ENCODE measurements at regions not wholly inside any gene's neighbourhood (a gene's known extent, or its start where the extent isn't known, plus 50 kb on each side); places are given as distances from the start of the nearest gene placed in this dataset.
A peak's percentile ranks its signal among the peaks of the same experiment; 100 is the strongest.

DNA sequence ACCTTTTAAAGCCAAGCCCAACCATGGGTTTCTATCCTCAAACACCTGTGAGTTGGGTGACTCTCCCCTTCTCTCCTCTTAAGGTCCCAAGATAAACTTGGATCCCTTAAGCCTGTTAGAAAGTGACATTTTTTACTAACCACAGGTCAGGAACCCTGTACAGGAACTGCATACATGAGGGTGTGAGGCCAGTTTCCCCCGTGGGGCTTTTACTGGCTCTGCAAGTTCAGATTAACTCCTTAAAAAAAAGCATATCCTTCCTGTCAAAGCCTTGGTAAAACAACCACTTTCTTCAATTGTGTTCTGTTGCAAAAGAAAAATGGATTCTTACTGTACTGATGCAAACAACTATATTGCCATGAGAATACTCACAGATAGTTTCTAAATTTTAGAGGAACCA is 2638.7 kb upstream of the PCDH20 start:
- in situ Hi-C loops (cut with MboI; ENCODE audit: low pct_unique_long_range_greater_than_20kb, low sequenced_read_pairs), result no loop called here
- peak; percentile 88 for DNase-seq

DNA sequence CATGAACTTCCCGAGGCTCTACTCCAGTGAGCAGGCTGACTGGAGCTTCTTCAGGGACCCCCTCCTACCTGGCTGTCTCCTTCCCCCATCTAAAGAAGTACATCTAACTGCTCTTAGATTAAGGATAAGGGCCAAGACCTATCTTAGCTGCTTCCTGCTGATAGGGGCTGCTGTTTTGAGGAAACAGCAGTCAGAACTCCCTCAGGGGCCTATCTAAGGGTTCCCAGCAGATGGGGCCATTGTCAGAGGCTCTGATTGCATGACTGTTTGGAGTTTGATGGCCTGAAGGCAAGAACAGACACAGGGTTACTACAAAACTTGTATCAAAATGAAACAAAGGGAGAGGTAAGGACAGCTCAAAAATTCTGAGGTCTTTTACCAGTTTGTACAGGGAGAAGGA is 2636.9 kb upstream of the PCDH20 start:
- DNase-seq, result peak; percentile 88
- in situ Hi-C loops (cut with MboI; ENCODE audit: low pct_unique_long_range_greater_than_20kb, low sequenced_read_pairs), result no loop called here

DNA sequence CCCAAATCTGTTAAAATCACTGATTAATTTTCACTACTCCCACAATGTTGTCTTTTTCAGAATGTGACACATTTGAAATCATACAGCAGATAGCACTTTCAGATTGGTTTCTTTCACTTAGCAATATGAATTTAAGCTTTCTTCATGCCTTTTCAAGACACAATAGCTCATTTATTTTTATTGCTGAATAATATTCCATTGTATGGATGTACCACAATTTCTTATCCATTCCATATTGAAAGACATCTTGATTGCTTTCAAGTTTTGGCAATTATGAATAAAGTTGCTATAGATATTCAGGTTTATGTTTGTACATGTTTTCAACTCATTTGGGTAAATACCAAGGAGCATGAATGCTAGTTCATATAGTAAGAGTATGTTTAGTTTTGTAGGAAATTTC is 2635.6 kb upstream of the PCDH20 start:
- in situ Hi-C loops (cut with MboI; ENCODE audit: low pct_unique_long_range_greater_than_20kb, low sequenced_read_pairs), result no loop called here
- no peak for DNase-seq

DNA sequence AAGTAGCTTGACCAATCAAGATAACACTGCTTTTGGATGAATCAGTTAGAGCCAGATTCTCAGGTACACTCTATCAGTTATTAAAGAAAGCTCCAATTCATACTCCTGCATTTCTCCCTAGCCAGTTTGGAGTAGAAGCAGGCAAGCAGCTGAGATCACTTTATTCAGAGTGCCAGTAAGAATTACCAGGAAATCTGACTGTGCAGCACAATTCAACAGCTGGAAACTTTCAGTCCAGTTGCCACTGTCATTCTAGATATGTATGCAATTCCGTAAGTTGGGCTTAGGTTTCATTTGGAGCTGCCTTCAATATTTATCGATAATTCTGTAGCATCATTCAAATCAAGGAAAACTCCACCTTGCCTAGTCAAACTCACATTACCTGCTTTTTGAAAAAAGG is 2625.6 kb upstream of the PCDH20 start:
- no peak for DNase-seq
- in situ Hi-C loops (cut with MboI; ENCODE audit: low pct_unique_long_range_greater_than_20kb, low sequenced_read_pairs), result no loop called here

DNA sequence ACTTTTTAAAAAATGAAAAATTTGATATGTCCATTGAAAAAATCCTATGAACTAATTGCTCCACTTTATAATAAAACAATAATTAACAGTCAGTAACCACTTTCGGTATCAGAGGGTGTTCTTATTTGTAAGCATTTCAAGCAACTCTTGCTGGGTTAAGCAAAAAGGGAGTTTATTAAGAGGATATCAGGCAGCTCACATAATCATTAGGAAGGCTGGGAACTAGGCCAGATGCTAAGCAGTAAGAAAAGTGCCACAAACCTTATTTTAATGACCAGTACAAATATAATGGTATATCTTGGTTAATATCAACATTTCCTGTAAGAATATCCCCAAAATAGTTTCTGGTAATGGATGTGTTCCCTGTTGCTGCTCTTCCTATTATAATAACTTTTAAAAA is 2618.3 kb upstream of the PCDH20 start:
- no peak for DNase-seq
- in situ Hi-C loops (cut with MboI; ENCODE audit: low pct_unique_long_range_greater_than_20kb, low sequenced_read_pairs), result no loop called here

DNA sequence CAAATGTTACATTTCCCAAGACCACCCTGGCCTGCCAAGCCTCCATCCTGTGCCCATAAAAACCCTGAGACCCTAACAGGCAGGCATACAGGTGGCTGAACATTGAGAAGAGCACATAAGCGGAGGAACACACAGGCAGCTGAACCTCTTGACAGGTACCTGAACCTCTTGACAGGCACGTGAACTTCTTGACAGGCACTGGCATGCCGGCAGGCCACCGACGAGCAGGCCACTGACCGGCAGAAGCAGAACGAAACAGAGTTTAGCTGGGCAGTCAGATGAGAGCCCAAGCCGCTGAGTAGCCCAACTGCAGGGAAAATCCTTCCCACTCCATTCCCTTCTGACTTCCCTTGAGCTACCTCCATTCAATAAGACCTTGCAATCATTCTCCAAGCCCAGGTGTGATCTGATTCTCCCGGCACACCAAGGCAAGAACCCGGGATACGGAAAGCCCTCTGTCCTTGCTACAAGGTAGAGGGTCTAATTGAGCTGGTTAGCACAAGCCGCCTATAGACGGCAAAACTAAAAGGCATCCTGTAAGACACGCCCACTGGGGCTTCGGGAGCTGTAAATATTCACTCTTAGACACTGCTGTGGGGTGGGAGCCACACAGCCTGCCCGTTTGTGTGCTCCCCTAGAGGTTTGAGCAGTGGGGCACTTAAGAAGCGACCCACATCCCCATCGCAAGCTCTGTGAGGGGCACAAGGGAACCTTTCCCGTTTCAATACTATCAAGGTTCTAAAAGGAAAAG is 2613.9 kb upstream of the PCDH20 start:
- no peak for DNase-seq
- in situ Hi-C loops (cut with MboI; ENCODE audit: low pct_unique_long_range_greater_than_20kb, low sequenced_read_pairs), result no loop called here

DNA sequence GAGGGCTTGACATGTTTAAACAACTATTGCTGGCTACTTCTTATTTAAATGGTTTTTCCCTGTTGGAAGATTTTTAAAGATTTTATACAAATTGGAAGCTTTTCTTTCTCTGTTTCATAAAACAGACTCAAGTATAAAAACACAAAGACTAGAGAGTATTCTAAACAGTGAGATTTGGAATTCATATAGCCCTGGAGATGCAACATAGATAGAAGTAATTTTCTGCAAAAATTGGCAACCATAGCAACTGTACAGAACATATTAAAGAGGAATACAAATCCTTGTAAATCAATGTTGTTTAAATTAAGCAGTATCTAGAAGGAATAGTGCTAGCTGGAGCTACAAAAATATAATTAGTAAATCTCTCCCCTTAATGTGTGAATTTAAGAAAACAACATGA is 2612.9 kb upstream of the PCDH20 start:
- in situ Hi-C loops (cut with MboI; ENCODE audit: low pct_unique_long_range_greater_than_20kb, low sequenced_read_pairs), result no loop called here
- no peak for DNase-seq

DNA sequence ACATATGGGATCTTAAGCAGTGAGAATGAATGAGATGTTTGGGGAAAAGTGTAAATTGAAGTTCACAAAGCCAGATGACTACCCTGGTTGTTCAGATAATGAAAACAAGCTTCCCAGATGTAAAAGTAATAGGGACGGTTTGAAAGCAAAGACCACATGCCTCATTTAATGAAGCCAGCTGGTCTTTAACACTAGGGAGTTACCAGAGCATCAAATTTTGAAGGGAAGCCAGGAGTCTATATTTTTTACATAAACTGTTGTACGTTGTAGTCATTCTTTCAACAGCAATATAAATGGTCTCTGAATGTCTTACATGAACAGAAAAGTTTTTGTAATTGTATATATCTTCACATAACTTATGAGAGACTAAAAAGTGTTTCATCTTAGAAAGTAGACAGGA is 2604.5 kb upstream of the PCDH20 start:
- in situ Hi-C loops (cut with MboI; ENCODE audit: low pct_unique_long_range_greater_than_20kb, low sequenced_read_pairs), result no loop called here
- no peak for DNase-seq

DNA sequence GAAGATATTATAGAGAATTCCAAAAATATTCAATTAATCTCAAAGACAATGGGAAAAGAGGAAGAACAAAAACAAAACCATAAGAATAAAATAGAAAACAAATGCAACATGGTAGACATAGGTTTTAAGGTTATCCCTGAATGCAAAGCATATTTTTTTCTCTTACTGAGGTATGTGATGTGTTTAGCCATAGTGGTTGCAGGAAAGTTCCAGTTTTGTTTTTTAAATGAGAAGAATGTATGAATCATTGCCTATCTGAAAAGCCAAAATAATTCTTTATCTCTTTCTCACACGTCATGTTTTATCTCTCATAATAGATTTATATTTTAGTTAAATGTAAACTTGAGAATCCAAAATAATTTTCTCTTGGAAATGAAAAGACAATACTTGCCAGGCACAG is 2591.7 kb upstream of the PCDH20 start:
- DNase-seq, result no peak
- in situ Hi-C loops (cut with MboI; ENCODE audit: low pct_unique_long_range_greater_than_20kb, low sequenced_read_pairs), result no loop called here

DNA sequence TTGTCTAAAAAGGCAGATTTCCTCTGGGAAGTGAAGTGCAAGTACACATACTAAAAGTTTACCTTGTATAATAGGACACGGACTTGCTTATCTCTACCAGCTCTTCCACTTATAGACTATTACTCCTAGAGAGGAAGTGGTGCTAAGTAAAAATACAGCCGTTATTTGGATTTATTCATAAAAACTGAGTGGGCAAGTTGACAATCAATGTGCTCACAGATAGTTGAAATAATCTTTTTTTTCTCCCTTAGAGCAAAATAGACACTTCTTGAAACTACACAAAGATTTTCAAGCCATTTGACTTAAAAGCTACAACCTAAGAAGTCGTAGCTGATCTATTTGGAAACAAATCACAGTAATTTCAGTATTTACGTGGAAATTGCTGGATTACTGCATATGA is 2584.7 kb upstream of the PCDH20 start:
- in situ Hi-C loops (cut with MboI; ENCODE audit: low pct_unique_long_range_greater_than_20kb, low sequenced_read_pairs), result no loop called here
- DNase-seq, result no peak

DNA sequence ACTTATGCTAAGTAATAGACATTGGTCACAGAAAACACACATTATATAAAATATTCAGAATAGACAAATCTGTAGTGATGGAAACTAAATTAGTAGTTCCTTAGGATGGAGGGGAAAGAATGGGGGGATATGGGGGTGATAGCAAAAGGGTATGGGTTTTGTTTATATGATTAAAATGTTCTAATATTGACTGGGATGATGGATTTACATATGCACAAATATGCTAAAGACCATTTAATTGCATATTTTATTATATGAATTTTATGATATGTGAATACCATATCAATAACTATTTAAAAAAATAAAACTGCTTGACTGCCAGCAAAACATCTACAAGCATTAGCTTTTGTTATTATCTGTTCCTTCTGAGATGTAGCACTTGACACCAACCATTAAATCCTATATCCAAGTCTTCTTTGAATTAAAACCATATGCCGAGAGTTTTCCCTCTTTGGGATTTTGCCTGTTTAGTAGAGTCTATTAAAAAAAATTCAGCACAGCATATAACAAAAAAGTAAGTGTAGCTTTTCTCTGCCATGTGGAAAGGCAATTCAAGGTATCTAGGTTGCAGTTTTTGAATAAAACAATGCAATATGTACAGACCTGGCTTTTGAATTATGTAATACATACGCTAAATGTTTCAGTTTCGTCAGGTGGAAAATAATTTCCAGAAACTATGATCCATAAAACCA is 2584.1 kb upstream of the PCDH20 start:
- in situ Hi-C loops (cut with MboI; ENCODE audit: low pct_unique_long_range_greater_than_20kb, low sequenced_read_pairs), result no loop called here
- DNase-seq, result no peak

DNA sequence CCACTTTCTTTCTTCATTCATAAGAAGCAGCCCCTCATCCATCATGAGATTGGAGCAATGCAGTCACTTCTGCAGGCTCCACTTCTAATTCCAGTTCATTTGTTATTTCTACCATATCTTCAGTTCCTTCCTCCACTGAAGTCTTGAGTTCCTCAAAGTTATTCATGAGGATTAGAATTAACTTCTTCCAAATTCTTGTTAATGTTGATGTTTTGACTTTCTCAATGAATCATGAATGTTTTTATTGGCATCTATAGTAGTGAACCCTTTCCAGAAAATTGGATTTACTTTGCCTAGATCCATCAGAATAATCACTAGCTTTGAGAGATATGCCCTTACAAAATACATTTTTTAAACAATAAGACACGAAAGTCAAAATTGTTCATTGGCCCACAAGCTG is 2567.7 kb upstream of the PCDH20 start:
- no peak for DNase-seq
- in situ Hi-C loops (cut with MboI; ENCODE audit: low pct_unique_long_range_greater_than_20kb, low sequenced_read_pairs), result no loop called here

DNA sequence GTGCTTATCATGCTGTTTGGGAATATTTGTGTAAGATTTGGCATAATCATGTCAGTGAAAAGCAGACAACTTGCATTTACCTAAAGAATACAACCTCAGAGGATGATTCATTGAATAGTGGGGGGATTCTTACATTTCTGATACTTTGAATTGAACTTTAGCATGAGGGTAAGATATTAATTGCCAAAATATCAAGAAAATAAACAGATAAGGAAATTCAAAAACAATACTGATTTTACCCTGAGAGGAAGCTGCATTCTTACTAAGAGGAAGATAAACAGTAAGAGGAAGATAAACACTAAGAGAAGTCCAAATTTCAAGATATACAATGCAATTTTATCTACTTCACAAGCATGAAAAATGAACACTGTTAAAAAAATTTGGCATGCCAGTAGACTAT is 2564.3 kb upstream of the PCDH20 start:
- no peak for DNase-seq
- in situ Hi-C loops (cut with MboI; ENCODE audit: low pct_unique_long_range_greater_than_20kb, low sequenced_read_pairs), result no loop called here

DNA sequence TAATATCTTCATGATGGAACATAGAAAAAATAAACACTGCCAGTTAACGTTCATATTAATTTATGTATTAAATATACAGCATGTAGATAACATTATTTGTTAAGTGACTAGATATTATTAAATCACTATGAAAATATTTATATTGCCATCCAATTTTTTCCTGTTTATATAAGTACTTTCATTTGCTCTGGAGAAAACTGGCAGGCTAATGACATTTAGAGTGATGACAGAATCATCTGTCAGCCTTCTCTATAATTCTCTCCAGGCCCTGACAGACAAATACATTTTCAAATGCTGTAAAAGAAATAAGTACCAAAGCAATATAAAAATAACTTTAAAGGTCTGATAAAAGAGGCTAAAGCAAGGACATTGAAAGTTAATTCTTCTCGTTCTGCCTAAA is 2556.7 kb upstream of the PCDH20 start:
- in situ Hi-C loops (cut with MboI; ENCODE audit: low pct_unique_long_range_greater_than_20kb, low sequenced_read_pairs), result no loop called here

DNA sequence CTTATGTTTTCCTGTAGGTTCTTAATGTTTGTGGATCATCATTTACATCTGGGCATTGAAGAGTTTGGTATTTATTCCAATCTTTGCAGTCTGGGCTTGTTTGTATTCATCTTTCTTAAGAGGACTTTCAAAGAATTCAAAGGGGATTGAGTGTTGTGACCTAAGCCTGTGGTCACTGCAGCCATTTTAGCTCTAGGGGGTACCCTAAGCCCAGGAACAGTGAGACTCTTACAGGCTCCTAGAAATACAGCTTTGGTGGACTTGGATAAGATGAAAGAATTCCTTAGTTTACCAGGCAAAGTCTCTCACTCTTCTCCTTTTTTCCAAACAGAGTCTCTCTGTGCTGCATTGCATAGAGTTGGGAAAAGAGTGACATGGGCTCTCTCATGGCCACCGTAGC is 2539.0 kb upstream of the PCDH20 start:
- in situ Hi-C loops (cut with MboI; ENCODE audit: low pct_unique_long_range_greater_than_20kb, low sequenced_read_pairs), result no loop called here
- no peak for DNase-seq

More for the DNA sequence above, 2556.7 kb upstream of the PCDH20 start:
- no peak for DNase-seq

DNA sequence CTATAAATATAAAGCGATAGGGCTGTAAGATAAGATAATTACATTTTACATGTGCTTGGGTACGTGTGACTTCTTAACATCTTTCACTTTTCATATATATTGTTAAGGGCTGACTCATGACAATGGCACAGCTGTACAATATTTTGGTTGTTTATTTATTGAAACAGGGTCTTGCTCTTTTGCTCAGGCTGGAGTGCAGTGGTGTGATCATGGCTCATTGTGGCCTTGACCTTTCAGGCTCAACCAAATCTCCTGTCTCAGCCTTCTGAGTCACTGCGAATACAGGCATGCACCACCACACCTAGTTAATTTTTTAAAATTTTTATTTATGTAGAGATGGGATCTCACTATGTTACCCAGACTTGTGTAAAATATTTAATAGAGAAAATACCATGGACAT is 2532.4 kb upstream of the PCDH20 start:
- in situ Hi-C loops (cut with MboI; ENCODE audit: low pct_unique_long_range_greater_than_20kb, low sequenced_read_pairs), result no loop called here
- no peak for DNase-seq

DNA sequence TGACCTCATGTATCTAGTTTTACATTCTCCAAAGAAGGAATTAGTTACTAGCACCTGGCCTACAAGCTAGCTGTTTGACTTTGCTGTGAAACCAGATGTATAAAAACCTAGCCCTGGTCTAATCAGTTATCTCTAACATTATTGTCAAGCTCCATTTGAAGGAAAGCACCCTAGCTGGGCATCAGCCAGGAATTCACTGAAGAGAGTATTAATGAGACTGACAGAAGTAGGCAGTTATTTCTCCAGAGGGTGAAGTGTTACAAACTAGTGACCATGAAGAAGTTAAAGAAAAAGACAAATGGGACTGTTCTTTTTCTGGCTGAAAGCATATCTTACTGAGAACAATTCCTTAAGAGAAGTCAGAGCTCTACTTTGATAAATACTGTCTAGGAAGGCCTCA is 2529.3 kb upstream of the PCDH20 start:
- no peak for DNase-seq
- in situ Hi-C loops (cut with MboI; ENCODE audit: low pct_unique_long_range_greater_than_20kb, low sequenced_read_pairs), result no loop called here

DNA sequence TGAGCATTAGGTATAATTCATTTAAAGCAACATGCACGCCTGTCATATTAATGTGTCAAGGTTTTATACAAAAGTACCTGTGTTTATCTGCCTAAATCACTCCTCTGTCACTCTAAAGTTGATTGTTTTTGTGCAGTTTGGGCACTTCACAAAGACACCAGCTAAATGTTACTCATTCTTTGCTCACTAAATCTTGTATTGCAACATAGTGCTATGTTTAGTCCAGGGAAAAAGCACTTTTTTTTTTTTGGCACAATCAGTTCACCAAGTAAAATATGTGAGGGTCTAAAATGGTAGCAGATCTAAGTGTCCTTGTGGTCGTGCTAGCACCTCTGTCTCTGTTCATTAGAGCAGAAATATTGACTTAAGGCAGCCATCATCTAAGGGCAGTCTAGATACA is 2526.7 kb upstream of the PCDH20 start:
- in situ Hi-C loops (cut with MboI; ENCODE audit: low pct_unique_long_range_greater_than_20kb, low sequenced_read_pairs), result no loop called here
- no peak for DNase-seq

DNA sequence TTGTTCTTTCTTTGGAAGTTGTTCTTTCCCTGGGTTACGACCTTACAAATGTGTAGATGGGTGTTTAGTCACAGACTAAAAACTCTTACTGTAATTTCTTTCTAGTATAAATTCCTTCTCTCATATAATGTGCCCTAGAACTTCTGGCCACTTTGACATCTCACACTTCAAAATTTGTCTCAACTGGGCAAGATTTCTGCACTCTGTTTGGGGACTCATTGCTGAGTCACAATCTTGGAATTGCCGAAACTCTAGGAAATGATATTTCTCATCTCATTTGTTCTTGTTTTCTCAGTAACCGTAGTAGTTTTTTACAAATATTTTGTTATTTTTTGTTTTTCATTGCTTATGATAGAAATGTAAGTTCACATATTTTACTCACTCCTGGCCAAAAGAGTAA is 2523.2 kb upstream of the PCDH20 start:
- no peak for DNase-seq
- in situ Hi-C loops (cut with MboI; ENCODE audit: low pct_unique_long_range_greater_than_20kb, low sequenced_read_pairs), result no loop called here

DNA sequence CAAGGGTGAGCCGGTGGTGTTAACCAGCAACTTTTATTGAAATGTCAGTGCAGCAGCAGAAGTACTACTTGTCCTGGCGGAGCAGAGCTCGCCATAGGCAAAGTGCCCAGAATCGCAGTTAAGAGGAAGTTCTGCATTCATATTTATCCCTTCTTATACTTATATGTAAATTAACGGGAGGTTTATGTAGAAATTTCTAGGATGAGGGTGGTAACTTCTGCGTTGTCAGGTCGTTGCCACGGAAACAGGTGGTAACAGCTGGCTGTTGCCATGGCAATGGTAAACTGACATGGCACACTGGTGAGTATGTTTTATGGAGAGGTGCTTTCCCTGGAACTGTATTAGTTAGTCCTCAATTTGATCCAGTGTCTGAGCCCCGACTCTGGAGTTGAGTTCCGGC is 2494.9 kb upstream of the PCDH20 start:
- peak; percentile 48 for DNase-seq

DNA sequence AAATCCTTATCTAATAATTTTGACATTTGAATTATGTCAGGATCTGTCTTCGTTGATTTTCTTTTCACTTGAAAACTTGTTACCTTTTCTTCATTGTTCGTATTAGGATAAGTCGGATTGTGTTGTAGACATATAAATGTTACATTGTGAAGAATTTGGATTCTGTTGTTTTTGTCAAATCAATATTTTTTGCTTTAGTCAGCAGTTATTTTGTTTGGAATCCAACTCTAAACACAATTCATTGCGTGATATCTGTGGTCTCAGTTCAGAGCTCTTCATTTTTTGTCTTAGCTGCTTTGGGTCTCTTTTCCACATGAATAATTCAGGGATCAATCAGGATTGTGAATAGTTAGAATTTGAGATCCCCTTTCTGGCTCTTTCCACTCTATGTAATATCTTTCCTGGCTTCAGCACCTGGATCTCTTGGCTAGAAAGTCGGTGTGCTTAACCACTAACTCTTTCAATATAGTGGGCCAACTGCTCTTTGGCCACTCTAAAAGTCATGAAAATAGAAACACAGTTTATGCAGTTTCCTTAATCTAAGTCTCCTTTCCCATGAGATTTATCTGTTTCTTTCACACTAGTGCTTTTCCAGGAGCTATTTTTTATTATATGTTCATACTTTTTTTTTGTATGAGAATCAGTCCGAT is 2494.2 kb upstream of the PCDH20 start:
- DNase-seq, result no peak
- in situ Hi-C loops (cut with MboI; ENCODE audit: low pct_unique_long_range_greater_than_20kb, low sequenced_read_pairs), result no loop called here

More for the DNA sequence above, 2494.9 kb upstream of the PCDH20 start:
- in situ Hi-C loops (cut with MboI; ENCODE audit: low pct_unique_long_range_greater_than_20kb, low sequenced_read_pairs), result no loop called here

Measured in KBM-7 (cell line).